ENCODE measurements at regions not wholly inside any gene's neighbourhood (a gene's known extent, or its start where the extent isn't known, plus 50 kb on each side); places are given as distances from the start of the nearest gene placed in this dataset.

- TF ChIP-seq POLR2A (IDR thresholded peaks at IDR 0.05) (no peak), EP300 (IDR thresholded peaks at IDR 0.05) (no peak)
- TF ChIP-seq, protein P1, sequence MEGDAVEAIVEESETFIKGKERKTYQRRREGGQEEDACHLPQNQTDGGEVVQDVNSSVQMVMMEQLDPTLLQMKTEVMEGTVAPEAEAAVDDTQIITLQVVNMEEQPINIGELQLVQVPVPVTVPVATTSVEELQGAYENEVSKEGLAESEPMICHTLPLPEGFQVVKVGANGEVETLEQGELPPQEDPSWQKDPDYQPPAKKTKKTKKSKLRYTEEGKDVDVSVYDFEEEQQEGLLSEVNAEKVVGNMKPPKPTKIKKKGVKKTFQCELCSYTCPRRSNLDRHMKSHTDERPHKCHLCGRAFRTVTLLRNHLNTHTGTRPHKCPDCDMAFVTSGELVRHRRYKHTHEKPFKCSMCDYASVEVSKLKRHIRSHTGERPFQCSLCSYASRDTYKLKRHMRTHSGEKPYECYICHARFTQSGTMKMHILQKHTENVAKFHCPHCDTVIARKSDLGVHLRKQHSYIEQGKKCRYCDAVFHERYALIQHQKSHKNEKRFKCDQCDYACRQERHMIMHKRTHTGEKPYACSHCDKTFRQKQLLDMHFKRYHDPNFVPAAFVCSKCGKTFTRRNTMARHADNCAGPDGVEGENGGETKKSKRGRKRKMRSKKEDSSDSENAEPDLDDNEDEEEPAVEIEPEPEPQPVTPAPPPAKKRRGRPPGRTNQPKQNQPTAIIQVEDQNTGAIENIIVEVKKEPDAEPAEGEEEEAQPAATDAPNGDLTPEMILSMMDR (IDR thresholded peaks at IDR 0.05), result no peak
Observed at GRCh38 chr3:6022621-6023020, 835.1 kb downstream of the EDEM1 start.
